HCT116 (cell line): ENCODE measurements at regions not wholly inside any gene's neighbourhood (a gene's known extent, or its start where the extent isn't known, plus 50 kb on each side); places are given as distances from the start of the nearest gene placed in this dataset.

Experiments used
- POLR2A ChIP-seq: IDR thresholded peaks from 2 replicates; pipeline ENCODE4 v1.7.0; 2011; ENCODE audit warnings: borderline replicate concordance; ENCODE audit not compliant: insufficient read depth, insufficient read length; ENCODE audit errors: extremely low read depth
- POLR2AphosphoS5 ChIP-seq: IDR thresholded peaks from 2 replicates; pipeline ENCODE4 v1.6.1; 2011; ENCODE audit warnings: mild to moderate bottlenecking, low read depth, low read length, moderate library complexity
- SP1 ChIP-seq: IDR thresholded peaks from 2 replicates; pipeline ENCODE4 v1.6.1; 2012; ENCODE audit warnings: low read depth
- ZBTB33 ChIP-seq: IDR thresholded peaks from 2 replicates; pipeline ENCODE4 v1.6.1; 2011; ENCODE audit warnings: mild to moderate bottlenecking, low read length, moderate library complexity; ENCODE audit not compliant: insufficient replicate concordance; ENCODE audit errors: extremely low read depth
- TF ChIP-seq, protein P1 (sequence below), 3 experiments: fragments of 200-600 bp in 1 of 3; sonication (generic) in 1 of 3; IDR thresholded peaks in 2 of 3; conservative IDR thresholded peaks in 1 of 3; 2 replicates each; pipeline ENCODE4 v1.5.1; 2012 to 2017; ENCODE audit warnings: low read depth in 2 of 3, low read length in 2 of 3, antibody characterized with exemption in 1 of 3, borderline replicate concordance in 1 of 3, control low read depth in 1 of 3, mild to moderate bottlenecking in 1 of 3, mixed read lengths in 1 of 3, mixed run types in 1 of 3, moderate library complexity in 1 of 3; ENCODE audit not compliant: insufficient read depth in 1 of 3
- TF ChIP-seq, protein P2 (sequence below): IDR thresholded peaks from 2 replicates; pipeline ENCODE4 v1.6.1; 2012; ENCODE audit warnings: low read depth

DNA sequence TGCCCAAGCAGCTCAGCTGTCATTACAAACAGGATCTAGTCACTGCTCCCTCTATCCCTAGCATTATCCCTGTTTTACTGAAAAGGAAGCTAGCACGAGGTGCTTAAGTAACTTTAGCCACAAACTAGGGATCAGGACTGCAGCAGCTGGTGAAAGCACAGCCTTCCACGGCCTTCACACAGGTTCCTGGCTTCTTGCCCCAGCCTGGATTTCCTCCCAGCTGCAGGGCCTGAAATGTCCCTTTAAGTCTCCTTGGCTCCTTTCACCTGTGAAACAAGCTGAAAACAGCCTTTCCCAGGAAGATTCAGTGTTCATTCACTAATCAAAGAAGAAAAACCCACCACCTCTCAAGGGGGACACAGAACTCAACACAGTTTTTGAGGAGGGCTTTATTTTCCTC lies 754.5 kb downstream of the DIAPH3 start:
- TF ChIP-seq POLR2A (no peak), SP1 (no peak), POLR2AphosphoS5 (no peak), ZBTB33 (no peak)
- TF ChIP-seq, protein P1, sequence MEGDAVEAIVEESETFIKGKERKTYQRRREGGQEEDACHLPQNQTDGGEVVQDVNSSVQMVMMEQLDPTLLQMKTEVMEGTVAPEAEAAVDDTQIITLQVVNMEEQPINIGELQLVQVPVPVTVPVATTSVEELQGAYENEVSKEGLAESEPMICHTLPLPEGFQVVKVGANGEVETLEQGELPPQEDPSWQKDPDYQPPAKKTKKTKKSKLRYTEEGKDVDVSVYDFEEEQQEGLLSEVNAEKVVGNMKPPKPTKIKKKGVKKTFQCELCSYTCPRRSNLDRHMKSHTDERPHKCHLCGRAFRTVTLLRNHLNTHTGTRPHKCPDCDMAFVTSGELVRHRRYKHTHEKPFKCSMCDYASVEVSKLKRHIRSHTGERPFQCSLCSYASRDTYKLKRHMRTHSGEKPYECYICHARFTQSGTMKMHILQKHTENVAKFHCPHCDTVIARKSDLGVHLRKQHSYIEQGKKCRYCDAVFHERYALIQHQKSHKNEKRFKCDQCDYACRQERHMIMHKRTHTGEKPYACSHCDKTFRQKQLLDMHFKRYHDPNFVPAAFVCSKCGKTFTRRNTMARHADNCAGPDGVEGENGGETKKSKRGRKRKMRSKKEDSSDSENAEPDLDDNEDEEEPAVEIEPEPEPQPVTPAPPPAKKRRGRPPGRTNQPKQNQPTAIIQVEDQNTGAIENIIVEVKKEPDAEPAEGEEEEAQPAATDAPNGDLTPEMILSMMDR (IDR thresholded peaks at IDR 0.05 in 2 of 3, conservative IDR thresholded peaks at IDR 0.05 in 1 of 3; ENCODE audit: borderline replicate concordance in 1 of 3, insufficient read depth in 1 of 3, low read depth in 2 of 3, low read length in 2 of 3): no peak
- TF ChIP-seq, protein P2, sequence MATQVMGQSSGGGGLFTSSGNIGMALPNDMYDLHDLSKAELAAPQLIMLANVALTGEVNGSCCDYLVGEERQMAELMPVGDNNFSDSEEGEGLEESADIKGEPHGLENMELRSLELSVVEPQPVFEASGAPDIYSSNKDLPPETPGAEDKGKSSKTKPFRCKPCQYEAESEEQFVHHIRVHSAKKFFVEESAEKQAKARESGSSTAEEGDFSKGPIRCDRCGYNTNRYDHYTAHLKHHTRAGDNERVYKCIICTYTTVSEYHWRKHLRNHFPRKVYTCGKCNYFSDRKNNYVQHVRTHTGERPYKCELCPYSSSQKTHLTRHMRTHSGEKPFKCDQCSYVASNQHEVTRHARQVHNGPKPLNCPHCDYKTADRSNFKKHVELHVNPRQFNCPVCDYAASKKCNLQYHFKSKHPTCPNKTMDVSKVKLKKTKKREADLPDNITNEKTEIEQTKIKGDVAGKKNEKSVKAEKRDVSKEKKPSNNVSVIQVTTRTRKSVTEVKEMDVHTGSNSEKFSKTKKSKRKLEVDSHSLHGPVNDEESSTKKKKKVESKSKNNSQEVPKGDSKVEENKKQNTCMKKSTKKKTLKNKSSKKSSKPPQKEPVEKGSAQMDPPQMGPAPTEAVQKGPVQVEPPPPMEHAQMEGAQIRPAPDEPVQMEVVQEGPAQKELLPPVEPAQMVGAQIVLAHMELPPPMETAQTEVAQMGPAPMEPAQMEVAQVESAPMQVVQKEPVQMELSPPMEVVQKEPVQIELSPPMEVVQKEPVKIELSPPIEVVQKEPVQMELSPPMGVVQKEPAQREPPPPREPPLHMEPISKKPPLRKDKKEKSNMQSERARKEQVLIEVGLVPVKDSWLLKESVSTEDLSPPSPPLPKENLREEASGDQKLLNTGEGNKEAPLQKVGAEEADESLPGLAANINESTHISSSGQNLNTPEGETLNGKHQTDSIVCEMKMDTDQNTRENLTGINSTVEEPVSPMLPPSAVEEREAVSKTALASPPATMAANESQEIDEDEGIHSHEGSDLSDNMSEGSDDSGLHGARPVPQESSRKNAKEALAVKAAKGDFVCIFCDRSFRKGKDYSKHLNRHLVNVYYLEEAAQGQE: no peak
